Thyroid gland (tissue), 4 donors: ENCODE measurements at regions not wholly inside any gene's neighbourhood (a gene's known extent, or its start where the extent isn't known, plus 50 kb on each side); places are given as distances from the start of the nearest gene placed in this dataset.

Experiments used
- CTCF ChIP-seq, 6 experiments: fragments of 200-600 bp in 3 of 6; fragments of 450-650 bp in 3 of 6; sonication (generic) in 3 of 6; IDR thresholded peaks; one replicate each; pipeline ENCODE4 v1.5.1; 2016 to 2019; ENCODE audit warnings: antibody characterized with exemption in 6 of 6, mild to moderate bottlenecking in 2 of 6, inconsistent platforms in 1 of 6, moderate library complexity in 1 of 6
- POLR2A ChIP-seq, 2 donors: fragments of 450-650 bp; IDR thresholded peaks; one replicate each; pipeline ENCODE4 v1.6.1; 2017; ENCODE audit warnings: antibody characterized with exemption in 2 of 2, mild to moderate bottlenecking in 2 of 2, moderate library complexity in 1 of 2

- no peak for TF ChIP-seq POLR2A (IDR thresholded peaks at IDR 0.05)
- no peak for TF ChIP-seq CTCF (IDR thresholded peaks at IDR 0.05)
Observed at GRCh38 chr22:47553436-47553835, 791.0 kb downstream of the TBC1D22A start.
